HG02870 (cell line): ENCODE measurements at regions not wholly inside any gene's neighbourhood (a gene's known extent, or its start where the extent isn't known, plus 50 kb on each side); places are given as distances from the start of the nearest gene placed in this dataset.

Experiments
- ATAC-seq: cut with Tn5 transposase; IDR thresholded peaks from one replicate; pipeline ENCODE4 v1.9.1; 2021; ENCODE audit warnings: mild to moderate bottlenecking, moderate library complexity; ENCODE audit not compliant: unreplicated experiment

GRCh38 chr9:115362101-115362500 lies 244.1 kb upstream of the TNC start:
- ATAC-seq: no peak

- ATAC-seq: no peak
Measured at GRCh38 chr9:115362640-115363039, 244.7 kb upstream of the TNC start.

DNA sequence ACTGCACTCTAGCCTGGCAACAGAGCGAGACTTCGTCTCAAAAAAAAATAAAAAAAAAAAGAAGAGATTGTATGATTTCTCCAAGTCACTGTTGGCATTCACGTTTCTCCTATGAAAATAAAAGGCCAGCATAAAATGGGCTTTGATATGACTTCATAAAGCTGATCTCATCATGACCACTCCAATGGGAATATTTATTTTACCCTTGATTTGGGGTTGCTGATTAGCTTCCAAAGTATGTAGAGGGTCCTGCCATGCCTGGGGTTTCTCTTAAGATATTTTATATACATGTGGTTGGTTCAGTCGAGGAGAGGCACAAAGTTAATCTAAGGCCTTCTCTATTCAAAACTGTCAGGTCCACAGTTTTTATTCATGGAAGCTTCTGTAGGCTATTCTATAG lies 247.0 kb upstream of the TNC start:
- ATAC-seq: no peak

DNA sequence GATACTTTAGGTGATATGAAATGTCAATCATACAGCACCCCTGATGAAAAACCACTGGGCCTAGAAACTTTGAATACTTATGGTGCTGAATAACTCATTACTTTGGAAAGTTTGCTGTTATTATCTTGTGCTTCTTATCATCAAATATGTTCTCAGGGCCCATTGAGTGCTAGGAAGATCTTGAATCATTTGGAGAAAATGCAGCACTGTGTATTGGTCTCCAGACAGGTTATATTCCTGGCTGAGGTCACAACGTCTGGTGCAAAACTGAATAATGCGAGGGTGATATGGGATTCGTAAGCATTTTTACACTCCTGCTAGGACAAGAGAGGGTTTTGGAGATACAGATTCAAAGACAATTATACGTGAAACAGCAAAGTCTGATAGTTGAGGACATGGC lies 249.4 kb upstream of the TNC start:
- no peak for ATAC-seq

- no peak for ATAC-seq
Measured at GRCh38 chr9:115367780-115368525, 250.0 kb upstream of the TNC start.

GRCh38 chr9:115369322-115369957 lies 251.5 kb upstream of the TNC start:
- ATAC-seq: no peak

GRCh38 chr9:115373000-115373709 lies 255.2 kb upstream of the TNC start:
- peak; percentile 59 for ATAC-seq

GRCh38 chr9:115373710-115374045 lies 255.7 kb upstream of the TNC start:
- no peak for ATAC-seq

GRCh38 chr9:115374724-115375268 lies 256.8 kb upstream of the TNC start:
- no peak for ATAC-seq

DNA sequence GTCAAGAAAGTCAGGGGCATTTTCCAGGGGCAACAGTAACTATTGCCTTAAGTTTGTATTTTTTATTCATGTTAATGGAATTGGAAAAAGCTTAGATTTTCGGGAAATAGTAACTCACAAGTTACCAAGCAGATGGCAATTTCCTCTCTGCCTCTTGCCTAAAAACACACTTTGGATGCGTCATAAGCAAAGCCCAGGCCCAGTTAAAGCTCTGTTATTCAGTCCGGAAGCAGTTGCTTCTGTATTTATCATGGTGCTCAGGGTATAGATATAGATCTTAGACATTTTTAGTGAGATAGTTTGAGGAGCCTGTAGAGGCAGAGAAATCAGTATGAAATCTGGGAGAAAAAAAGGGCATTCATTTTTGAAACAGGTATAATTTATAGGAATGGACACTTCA lies 260.3 kb upstream of the TNC start:
- ATAC-seq: no peak

DNA sequence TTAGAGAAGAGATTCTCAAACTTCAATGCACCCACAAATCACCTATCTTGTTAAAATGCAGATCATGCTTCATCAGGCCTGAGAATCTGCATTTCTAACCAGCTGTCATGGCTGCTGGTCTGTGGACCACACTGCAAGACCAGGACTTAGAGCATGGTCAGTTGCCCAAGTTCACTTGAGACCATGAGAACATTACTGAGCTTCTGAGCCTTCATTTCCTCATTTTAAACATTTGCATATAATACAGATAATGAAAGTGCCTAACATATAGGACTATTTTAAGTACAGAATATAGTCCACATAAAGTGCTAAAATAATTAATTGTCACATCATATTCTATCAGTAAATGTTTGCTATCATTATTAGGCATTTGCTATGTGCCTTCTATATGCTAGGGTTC lies 260.8 kb upstream of the TNC start:
- ATAC-seq: no peak

- ATAC-seq: no peak
Measured at GRCh38 chr9:115379719-115380118, 261.8 kb upstream of the TNC start.

- no peak for ATAC-seq
Measured at GRCh38 chr9:115382865-115383264, 264.9 kb upstream of the TNC start.

DNA sequence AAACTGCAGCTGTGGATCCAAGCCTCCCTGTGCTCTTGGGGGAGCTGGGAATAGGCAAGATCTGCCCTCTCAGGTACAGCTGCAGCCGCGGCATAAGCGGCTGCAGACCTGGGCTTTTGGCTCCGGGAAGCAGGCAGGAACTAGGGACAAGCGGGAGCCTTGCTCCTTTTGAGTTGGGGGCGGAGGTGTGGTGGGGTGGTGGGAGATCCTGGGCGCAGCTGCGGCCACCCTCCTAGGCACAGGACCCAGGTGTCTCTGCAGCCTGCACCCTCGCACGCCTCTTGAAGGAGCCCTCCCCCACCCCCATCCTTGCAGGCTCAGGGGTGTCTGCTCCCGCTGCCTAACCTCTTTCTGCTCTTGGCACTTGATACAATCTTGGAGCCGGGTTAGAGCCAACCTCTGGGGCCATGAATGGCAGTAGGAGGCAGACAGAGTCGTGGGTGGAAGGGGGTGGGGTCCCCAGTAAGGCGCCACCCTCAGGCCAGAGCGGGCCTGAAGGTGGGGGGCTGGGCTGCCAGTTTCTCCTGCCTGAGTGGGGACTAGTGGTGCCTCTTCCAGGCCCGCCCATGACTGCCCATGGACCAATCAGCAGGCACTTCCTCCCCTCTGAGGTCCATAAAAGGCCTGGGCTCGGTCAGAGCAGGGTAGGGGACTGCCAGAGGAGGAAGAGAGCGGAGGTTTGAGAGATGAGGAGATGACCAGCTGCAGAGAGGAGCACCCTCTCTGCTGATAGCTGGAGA lies 267.6 kb upstream of the TNC start:
- no peak for ATAC-seq

- no peak for ATAC-seq
Measured at GRCh38 chr9:115386963-115387770, 269.2 kb upstream of the TNC start.

GRCh38 chr9:115391168-115391825 lies 273.3 kb upstream of the TNC start:
- ATAC-seq: no peak

- no peak for ATAC-seq
Measured at GRCh38 chr9:115393976-115394775, 276.2 kb upstream of the TNC start.

DNA sequence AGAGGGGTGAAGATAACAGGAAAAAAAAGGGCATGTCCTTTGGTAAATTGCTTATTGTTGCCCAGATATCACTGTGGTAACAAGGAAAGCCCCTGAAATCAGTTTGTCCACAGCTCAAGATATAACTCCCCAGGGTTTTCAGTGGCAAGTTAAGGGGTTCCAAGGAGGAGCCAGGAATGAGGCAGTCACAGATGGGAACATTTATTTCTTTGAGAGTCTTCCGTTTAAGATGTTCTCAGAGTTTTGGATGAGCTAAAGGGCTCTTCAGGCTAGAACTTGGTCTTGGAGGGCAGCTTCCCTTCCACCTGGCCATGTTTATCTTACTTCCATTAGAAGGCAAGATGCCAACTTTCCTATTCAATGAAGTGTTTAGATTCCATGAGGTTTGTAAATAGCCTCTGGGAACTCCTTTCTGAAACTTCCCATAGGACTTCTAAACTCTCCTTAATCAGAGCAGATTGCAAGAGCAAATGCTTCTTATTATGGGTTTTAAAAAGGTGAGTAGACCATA lies 277.6 kb upstream of the TNC start:
- no peak for ATAC-seq

DNA sequence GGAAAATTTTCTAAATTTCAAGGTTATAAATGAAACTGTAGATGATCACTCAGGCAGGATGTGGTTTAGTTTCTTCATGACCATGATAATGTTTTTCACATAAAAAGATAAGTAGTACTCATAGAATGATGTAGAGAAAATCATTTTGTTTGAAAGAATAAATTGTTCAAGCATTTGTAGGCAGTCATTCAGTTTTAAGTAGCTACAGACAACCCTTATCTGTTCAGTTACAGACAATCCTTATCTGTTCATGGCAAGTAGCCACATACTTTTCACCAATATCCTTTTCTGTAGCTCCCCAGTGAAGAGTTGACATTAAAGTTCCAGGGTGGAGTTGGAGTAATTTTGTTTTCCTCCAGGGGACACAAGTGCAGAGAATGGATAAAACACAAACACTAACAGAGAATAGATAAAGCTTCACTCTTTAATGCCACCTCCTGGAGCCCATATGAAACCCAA lies 278.1 kb upstream of the TNC start:
- ATAC-seq: no peak
